ENCODE measurements at regions not wholly inside any gene's neighbourhood (a gene's known extent, or its start where the extent isn't known, plus 50 kb on each side); places are given as distances from the start of the nearest gene placed in this dataset.

- no peak for TF ChIP-seq CTCF (IDR thresholded peaks at IDR 0.05)
- no peak for TF ChIP-seq POLR2A (IDR thresholded peaks at IDR 0.05)
- TF ChIP-seq POLR2AphosphoS5 (IDR thresholded peaks at IDR 0.05), result no peak
These were observed 519.0 kb upstream of the PROK2 start for GRCh38 chr3:72303926-72304325.

All from transverse colon (tissue), 4 donors.